ENCODE measurements at regions not wholly inside any gene's neighbourhood (a gene's known extent, or its start where the extent isn't known, plus 50 kb on each side); places are given as distances from the start of the nearest gene placed in this dataset.

DNA sequence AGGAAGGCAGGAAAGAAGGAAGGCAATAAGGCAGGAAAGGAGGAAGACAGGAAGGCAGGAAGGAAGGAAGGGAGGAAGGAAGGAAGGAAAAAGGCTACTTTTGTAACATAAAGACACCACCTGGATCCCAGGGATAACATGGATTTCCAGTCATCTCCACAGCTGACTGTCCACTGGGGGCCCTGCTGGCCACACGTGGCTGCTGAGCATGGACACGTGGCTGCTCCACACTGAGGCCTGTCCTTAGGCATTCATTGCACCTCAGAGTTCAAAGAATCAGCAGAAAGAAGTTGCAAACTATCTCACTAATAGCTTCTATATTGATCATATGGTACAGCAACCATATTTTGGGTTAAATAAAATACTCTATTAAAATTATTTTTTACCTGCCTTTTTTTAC, 130.2 kb upstream of the SALL3 start:
- DNase-seq (ENCODE audit: low read depth) = no peak
- H3K4me3 ChIP-seq (ENCODE audit: low read depth, low read length) = no peak overlapping the region
- in situ Hi-C loops (cut with HindIII; ENCODE audit: low sequenced_read_pairs) = no loop called here
- TF ChIP-seq, protein P1, sequence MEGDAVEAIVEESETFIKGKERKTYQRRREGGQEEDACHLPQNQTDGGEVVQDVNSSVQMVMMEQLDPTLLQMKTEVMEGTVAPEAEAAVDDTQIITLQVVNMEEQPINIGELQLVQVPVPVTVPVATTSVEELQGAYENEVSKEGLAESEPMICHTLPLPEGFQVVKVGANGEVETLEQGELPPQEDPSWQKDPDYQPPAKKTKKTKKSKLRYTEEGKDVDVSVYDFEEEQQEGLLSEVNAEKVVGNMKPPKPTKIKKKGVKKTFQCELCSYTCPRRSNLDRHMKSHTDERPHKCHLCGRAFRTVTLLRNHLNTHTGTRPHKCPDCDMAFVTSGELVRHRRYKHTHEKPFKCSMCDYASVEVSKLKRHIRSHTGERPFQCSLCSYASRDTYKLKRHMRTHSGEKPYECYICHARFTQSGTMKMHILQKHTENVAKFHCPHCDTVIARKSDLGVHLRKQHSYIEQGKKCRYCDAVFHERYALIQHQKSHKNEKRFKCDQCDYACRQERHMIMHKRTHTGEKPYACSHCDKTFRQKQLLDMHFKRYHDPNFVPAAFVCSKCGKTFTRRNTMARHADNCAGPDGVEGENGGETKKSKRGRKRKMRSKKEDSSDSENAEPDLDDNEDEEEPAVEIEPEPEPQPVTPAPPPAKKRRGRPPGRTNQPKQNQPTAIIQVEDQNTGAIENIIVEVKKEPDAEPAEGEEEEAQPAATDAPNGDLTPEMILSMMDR (IDR thresholded peaks at IDR 0.05; ENCODE audit: low read depth, low read length, missing control alignments) = no peak

DNA sequence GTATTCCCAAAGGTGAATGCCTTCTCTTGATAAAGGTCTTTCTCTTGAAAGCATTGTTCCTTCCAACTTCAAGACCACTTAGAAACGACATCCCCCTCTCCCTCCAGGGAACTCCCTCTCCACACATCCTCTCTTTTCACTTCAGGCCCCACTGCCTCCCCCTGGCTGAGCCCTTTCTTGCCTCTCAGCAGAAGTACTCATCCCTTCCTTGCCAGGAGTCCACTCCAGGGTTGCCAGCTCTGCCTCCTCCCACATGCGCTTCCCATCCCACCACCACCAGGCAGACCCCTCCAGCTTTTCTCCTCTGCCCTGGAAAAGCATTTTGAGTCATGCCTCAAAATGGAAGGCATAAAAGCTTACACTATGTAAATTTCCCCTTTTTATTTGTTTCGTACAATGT, 126.3 kb upstream of the SALL3 start:
- in situ Hi-C loops (cut with HindIII; ENCODE audit: low sequenced_read_pairs) = no loop called here
- no peak for DNase-seq (ENCODE audit: low read depth)
- TF ChIP-seq, protein P1 (IDR thresholded peaks at IDR 0.05; ENCODE audit: low read depth, low read length, missing control alignments) = no peak
- no peak overlapping the region for H3K4me3 ChIP-seq (ENCODE audit: low read depth, low read length)

GRCh38 chr18:78855188-78855587, 124.4 kb upstream of the SALL3 start:
- TF ChIP-seq, protein P1 (IDR thresholded peaks at IDR 0.05; ENCODE audit: low read depth, low read length, missing control alignments) = no peak
- in situ Hi-C loops (cut with HindIII; ENCODE audit: low sequenced_read_pairs) = no loop called here
- H3K4me3 ChIP-seq (ENCODE audit: low read depth, low read length) = no peak overlapping the region
- DNase-seq (ENCODE audit: low read depth) = no peak

DNA sequence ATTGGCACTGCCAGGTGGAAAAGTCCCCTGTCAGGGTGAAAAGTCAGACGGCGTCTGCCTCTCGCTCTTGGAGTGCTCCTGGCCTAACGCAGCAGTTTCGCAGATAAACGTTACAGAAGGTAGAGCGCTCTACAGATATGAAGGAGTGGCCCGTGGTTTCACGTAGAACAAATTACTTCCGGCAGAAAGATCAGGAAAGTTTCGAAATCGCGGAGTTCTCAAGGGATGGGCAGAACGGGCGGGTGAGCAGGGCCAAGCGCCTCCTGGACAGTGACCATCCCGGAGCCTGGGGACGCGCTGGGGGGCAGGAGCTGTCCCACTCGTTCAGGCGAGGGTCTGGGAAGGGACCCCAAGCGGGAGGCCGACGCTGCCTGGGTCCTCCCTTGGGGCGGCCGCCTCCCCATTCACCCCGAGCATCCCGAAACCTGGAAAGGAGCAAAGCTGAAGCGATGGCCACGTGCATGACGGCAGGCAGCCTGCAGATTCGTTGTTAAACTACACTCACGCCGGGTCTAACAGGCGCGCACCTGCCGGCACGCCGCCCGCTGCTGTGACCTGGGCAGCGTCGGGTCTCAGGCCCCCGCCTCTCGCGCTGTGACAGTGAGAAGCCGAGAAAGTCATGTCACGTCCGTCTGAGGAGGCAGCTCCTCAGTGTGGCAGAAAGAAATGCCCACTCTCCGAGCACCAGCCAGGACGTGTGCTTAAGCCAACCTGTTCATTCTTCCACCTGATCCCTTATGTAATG, 122.9 kb upstream of the SALL3 start:
- TF ChIP-seq, protein P1 (IDR thresholded peaks at IDR 0.05; ENCODE audit: low read depth, low read length, missing control alignments) = no peak
- DNase-seq (ENCODE audit: low read depth) = no peak
- H3K4me3 ChIP-seq (ENCODE audit: low read depth, low read length) = no peak overlapping the region
- in situ Hi-C loops (cut with HindIII; ENCODE audit: low sequenced_read_pairs) = no loop called here

DNA sequence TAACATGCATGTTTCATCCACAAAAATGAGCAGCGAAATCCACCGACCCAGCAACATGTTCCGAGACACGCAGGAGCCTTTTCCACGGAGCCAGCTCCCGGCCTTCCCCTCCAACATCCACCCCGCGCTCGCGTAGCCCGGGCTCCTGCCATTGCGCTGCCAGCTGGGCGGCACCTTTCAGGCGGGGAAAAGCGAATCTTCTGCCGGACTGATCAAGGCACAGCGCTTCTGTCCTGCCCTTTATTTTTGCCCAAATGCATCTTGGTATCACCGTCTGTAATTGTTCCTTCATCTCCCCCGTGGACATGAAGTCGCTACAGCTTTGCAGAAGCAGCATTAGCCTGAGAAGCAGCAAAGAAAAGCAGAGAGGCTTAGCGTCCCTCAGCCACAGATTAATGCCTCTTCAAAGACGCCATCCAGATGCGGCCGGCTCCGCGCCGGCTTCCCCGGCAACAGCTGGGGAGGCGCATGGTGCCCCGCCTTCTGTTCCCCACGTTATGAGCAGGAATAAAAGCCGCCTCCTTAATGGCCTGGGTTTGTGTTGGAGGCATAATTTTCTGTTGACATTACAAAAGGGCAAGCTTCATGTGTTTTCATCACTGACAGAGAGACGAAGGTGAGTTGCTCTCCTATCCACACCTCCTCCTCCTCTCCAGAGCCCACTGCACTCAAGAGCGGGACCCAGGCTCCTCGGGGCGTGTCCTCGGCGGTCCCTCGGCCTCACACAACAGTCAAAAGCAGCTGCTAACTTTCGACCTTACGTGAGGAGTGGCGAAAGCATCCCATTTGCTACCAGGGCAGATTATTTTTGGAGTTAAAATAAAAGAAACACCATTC, 122.1 kb upstream of the SALL3 start:
- in situ Hi-C loops (cut with HindIII; ENCODE audit: low sequenced_read_pairs) = no loop called here
- H3K4me3 ChIP-seq (ENCODE audit: low read depth, low read length) = no peak overlapping the region
- no peak for DNase-seq (ENCODE audit: low read depth)
- TF ChIP-seq, protein P1 (IDR thresholded peaks at IDR 0.05; ENCODE audit: low read depth, low read length, missing control alignments) = no peak

- in situ Hi-C loops (cut with HindIII; ENCODE audit: low sequenced_read_pairs) = no loop called here
- no peak for DNase-seq (ENCODE audit: low read depth)
- TF ChIP-seq, protein P1 (IDR thresholded peaks at IDR 0.05; ENCODE audit: low read depth, low read length, missing control alignments) = no peak
- no peak overlapping the region for H3K4me3 ChIP-seq (ENCODE audit: low read depth, low read length)
Observed at GRCh38 chr18:78859686-78860085, 119.9 kb upstream of the SALL3 start.

Data from astrocyte of the cerebellum (primary cell).